Lower lobe of right lung (tissue), 2 donors: ENCODE measurements at regions not wholly inside any gene's neighbourhood (a gene's known extent, or its start where the extent isn't known, plus 50 kb on each side); places are given as distances from the start of the nearest gene placed in this dataset.

Experiments
- ATAC-seq, 2 donors: fragments of 200-7000 bp; cut with Tn5 transposase; one replicate each; pipeline ENCODE4 v1.9.1; 2020 to 2022; ENCODE audit warnings: mild to moderate bottlenecking in 2 of 2, moderate library complexity in 2 of 2
- DNase-seq: peaks from one replicate; pipeline ENCODE4 v3.0.0-alpha.2; 2020
- H3K27ac ChIP-seq: fragments of 200-600 bp; one replicate; pipeline ENCODE4 v1.8.0; 2022
- H3K27me3 ChIP-seq: fragments of 200-600 bp; one replicate; pipeline ENCODE4 v1.8.0; 2022; ENCODE audit warnings: low read depth
- H3K36me3 ChIP-seq: fragments of 200-600 bp; one replicate; pipeline ENCODE4 v1.8.0; 2022; ENCODE audit warnings: mild to moderate bottlenecking
- H3K4me1 ChIP-seq: fragments of 200-600 bp; one replicate; pipeline ENCODE4 v1.8.0; 2022
- H3K4me3 ChIP-seq: fragments of 200-600 bp; one replicate; pipeline ENCODE4 v1.8.0; 2022; ENCODE audit warnings: mild to moderate bottlenecking
- H3K9me3 ChIP-seq: fragments of 200-600 bp; one replicate; pipeline ENCODE4 v1.8.0; 2022
- CTCF ChIP-seq: fragments of 200-600 bp; IDR thresholded peaks from one replicate; pipeline ENCODE4 v1.8.0; 2022; ENCODE audit warnings: antibody characterized with exemption, mild to moderate bottlenecking
- intact Hi-C: fragments of 100-400 bp; cut with DNase I; formaldehyde crosslinking; loops from one replicate; pipeline ENCODE4 v1.11.0; 2022
- donor health status: DM: no; HTN: yes; CAD: no; lungs with severe emphysema.

GRCh38 chr10:129275886-129276285 lies 191.2 kb upstream of the MGMT start:
- no peak for DNase-seq
- intact Hi-C loops: no loop called here
- Histone ChIP-seq H3K27me3 (no peaks in the 10 kb centered on the region), H3K4me1 (no peaks in the 10 kb centered on the region), H3K4me3 (no peak overlapping the region), H3K9me3 (no peaks in the 10 kb centered on the region), H3K36me3 (no peaks in the 10 kb centered on the region), H3K27ac (no peak overlapping the region)
- no peak for TF ChIP-seq CTCF
- no peak for ATAC-seq

- intact Hi-C loops: no loop called here
- no peak for ATAC-seq
Observed at GRCh38 chr10:129277084-129277483, 190.0 kb upstream of the MGMT start.

GRCh38 chr10:129277841-129278240 lies 189.2 kb upstream of the MGMT start:
- no peaks in the 10 kb centered on the region for H3K36me3 ChIP-seq
- no peak overlapping the region for H3K4me3 ChIP-seq
- no peaks in the 10 kb centered on the region for H3K9me3 ChIP-seq
- intact Hi-C loops: no loop called here
- ATAC-seq (no peak), DNase-seq (no peak)
- no peak for TF ChIP-seq CTCF
- H3K4me1 ChIP-seq: no peaks in the 10 kb centered on the region
- no peaks in the 10 kb centered on the region for H3K27me3 ChIP-seq
- no peak overlapping the region for H3K27ac ChIP-seq

More at GRCh38 chr10:129277084-129277483, 190.0 kb upstream of the MGMT start:
- Histone ChIP-seq H3K4me1 (no peaks in the 10 kb centered on the region), H3K36me3 (no peaks in the 10 kb centered on the region), H3K4me3 (no peak overlapping the region), H3K27me3 (no peaks in the 10 kb centered on the region), H3K9me3 (no peaks in the 10 kb centered on the region), H3K27ac (no peak overlapping the region)
- TF ChIP-seq CTCF: no peak
- DNase-seq: no peak

GRCh38 chr10:129278686-129279085 lies 188.4 kb upstream of the MGMT start:
- no peak for DNase-seq
- Histone ChIP-seq H3K27me3 (no peaks in the 10 kb centered on the region), H3K36me3 (no peaks in the 10 kb centered on the region), H3K27ac (no peak overlapping the region), H3K4me3 (no peak overlapping the region), H3K9me3 (no peaks in the 10 kb centered on the region), H3K4me1 (no peaks in the 10 kb centered on the region)
- intact Hi-C loops: no loop called here
- no peak for ATAC-seq
- no peak for TF ChIP-seq CTCF

GRCh38 chr10:129279446-129280154 lies 187.4 kb upstream of the MGMT start:
- Histone ChIP-seq H3K9me3 (no peaks in the 10 kb centered on the region), H3K4me3 (no peak overlapping the region), H3K36me3 (no peaks in the 10 kb centered on the region), H3K27ac (no peak overlapping the region), H3K27me3 (no peaks in the 10 kb centered on the region), H3K4me1 (no peaks in the 10 kb centered on the region)
- intact Hi-C loops: no loop called here
- ATAC-seq (no peak), DNase-seq (no peak)
- TF ChIP-seq CTCF: no peak
